CD14-positive monocyte (primary cell): ENCODE measurements at regions not wholly inside any gene's neighbourhood (a gene's known extent, or its start where the extent isn't known, plus 50 kb on each side); places are given as distances from the start of the nearest gene placed in this dataset.
"Not testable (repeated sequence)": the region's sequence is repeated elsewhere in the genome, so short reads cannot be mapped to it uniquely, and the experiment has no call there.

Experiments used
- DNase-seq, 3 donors: peaks; one replicate each; pipeline ENCODE4 v3.0.0-alpha.2; 2011 to 2022
- H2AFZ ChIP-seq: 2 replicates; pipeline ENCODE4 v1.6.0; 2012; ENCODE audit warnings: mild to moderate bottlenecking, low read depth, low read length, inconsistent platforms; ENCODE audit not compliant: insufficient read depth, poor library complexity, severe bottlenecking
- H3K27ac ChIP-seq, 2 donors: 1 replicate in 1 of 2; 2 replicates in 1 of 2; pipeline ENCODE4 v1.5.1; 2012 to 2013; ENCODE audit warnings: low read length in 2 of 2, control low read depth in 1 of 2, inconsistent platforms in 1 of 2, low read depth in 1 of 2, mild to moderate bottlenecking in 1 of 2
- H3K27me3 ChIP-seq, 2 donors: one replicate each; pipeline versions ENCODE4 v1.6.0 to v1.6.1; 2011 to 2013; ENCODE audit warnings: low read length in 2 of 2; ENCODE audit not compliant: control insufficient read depth in 2 of 2, insufficient read depth in 2 of 2
- H3K36me3 ChIP-seq, 2 donors: replicated peaks in 1 of 2; 1 replicate in 1 of 2; 2 replicates in 1 of 2; pipeline versions ENCODE4 v1.5.1 to v1.6.1; 2012 to 2013; ENCODE audit warnings: low read length in 2 of 2, control low read depth in 1 of 2, inconsistent platforms in 1 of 2, mild to moderate bottlenecking in 1 of 2; ENCODE audit not compliant: insufficient read depth in 2 of 2, control insufficient read depth in 1 of 2
- H3K4me1 ChIP-seq, 2 donors: 1 replicate in 1 of 2; 2 replicates in 1 of 2; pipeline versions ENCODE4 v1.5.1 to v1.6.1; 2012 to 2013; ENCODE audit warnings: low read length in 2 of 2, control low read depth in 1 of 2, inconsistent platforms in 1 of 2, mild to moderate bottlenecking in 1 of 2, moderate library complexity in 1 of 2; ENCODE audit not compliant: insufficient read depth in 2 of 2, control insufficient read depth in 1 of 2
- H3K4me2 ChIP-seq: replicated peaks from 2 replicates; pipeline ENCODE3; 2012; ENCODE audit warnings: low read length, moderate library complexity, mild to moderate bottlenecking; ENCODE audit not compliant: poor library complexity, severe bottlenecking; ENCODE audit errors: extremely low read depth
- H3K4me3 ChIP-seq, 3 experiments: fragments of 200-600 bp in 1 of 3; sonication (generic) in 1 of 3; replicated peaks in 1 of 3; 1 replicate in 2 of 3; 2 replicates in 1 of 3; pipeline ENCODE4 v1.5.1; 2011 to 2013; ENCODE audit warnings: low read length in 3 of 3, mild to moderate bottlenecking in 3 of 3, control low read depth in 2 of 3, low read depth in 2 of 3, inconsistent platforms in 1 of 3, moderate library complexity in 1 of 3
- H3K79me2 ChIP-seq: 2 replicates; pipeline ENCODE4 v1.6.0; 2012; ENCODE audit warnings: mild to moderate bottlenecking, control low read depth, inconsistent platforms, low read length, moderate library complexity; ENCODE audit not compliant: insufficient read depth
- H3K9ac ChIP-seq: 2 replicates; pipeline ENCODE4 v1.6.0; 2017; ENCODE audit warnings: low read length, mild to moderate bottlenecking; ENCODE audit not compliant: insufficient read depth, poor library complexity, severe bottlenecking
- H3K9me3 ChIP-seq, 2 donors: replicated peaks in 1 of 2; 1 replicate in 1 of 2; 2 replicates in 1 of 2; pipeline versions ENCODE4 v1.5.1 to v1.6.1; 2012 to 2013; ENCODE audit warnings: low read length in 2 of 2, control low read depth in 1 of 2; ENCODE audit not compliant: control insufficient read depth in 1 of 2, insufficient read depth in 1 of 2
- H4K20me1 ChIP-seq: 2 replicates; pipeline ENCODE4 v1.6.0; 2012; ENCODE audit warnings: mild to moderate bottlenecking, low read length, control low read depth, moderate library complexity; ENCODE audit not compliant: insufficient read depth
- H3K27ac Mint-ChIP-seq, 7 donors: one replicate each; pipeline ENCODE4 v1.8.0; 2020; ENCODE audit warnings: mild to moderate bottlenecking in 7 of 7, mixed read lengths in 7 of 7, moderate library complexity in 6 of 7, inconsistent platforms in 2 of 7
- H3K27me3 Mint-ChIP-seq, 3 donors: one replicate each; pipeline ENCODE4 v1.8.0; 2021 to 2022; ENCODE audit warnings: low read depth in 3 of 3, mild to moderate bottlenecking in 3 of 3, mixed read lengths in 3 of 3, moderate library complexity in 3 of 3, inconsistent platforms in 1 of 3
- H3K36me3 Mint-ChIP-seq, 2 donors: one replicate each; pipeline ENCODE4 v1.8.0; 2020; ENCODE audit warnings: mixed read lengths in 2 of 2, inconsistent platforms in 1 of 2, mild to moderate bottlenecking in 1 of 2
- H3K4me1 Mint-ChIP-seq: one replicate; pipeline ENCODE4 v1.8.0; 2020; ENCODE audit warnings: mild to moderate bottlenecking, mixed read lengths
- H3K4me3 Mint-ChIP-seq, 2 donors: one replicate each; pipeline ENCODE4 v1.8.0; 2020; ENCODE audit warnings: mild to moderate bottlenecking in 2 of 2, mixed read lengths in 2 of 2, moderate library complexity in 1 of 2
- H3K9me3 Mint-ChIP-seq, 7 donors: one replicate each; pipeline ENCODE4 v1.8.0; 2020 to 2022; ENCODE audit warnings: mixed read lengths in 7 of 7, mild to moderate bottlenecking in 6 of 7, moderate library complexity in 6 of 7, inconsistent platforms in 2 of 7
- CTCF ChIP-seq: fragments of 200-600 bp; IDR thresholded peaks from one replicate; pipeline ENCODE4 v1.8.0; 2022; ENCODE audit warnings: antibody characterized with exemption, mild to moderate bottlenecking
- WGBS: methylation state at CpG from one replicate; pipeline ENCODE4 v1.1.5; 2013; ENCODE audit warnings: missing lambda C conversion rate; ENCODE audit not compliant: insufficient coverage; 5-methylcytosine and 5-hydroxymethylcytosine counted together
- intact Hi-C, 2 donors: fragments of 100-400 bp; cut with micrococcal nuclease; formaldehyde crosslinking; loops; one replicate each; pipeline versions ENCODE4 v1.15.0 to v1.15.1; 2023

GRCh38 chr6:27834879-27835549 lies 77.2 kb downstream of the OR2B2 start:
- H3K4me2 ChIP-seq, result no peak overlapping the region
- H2AFZ ChIP-seq, result no peak overlapping the region
- H3K4me3 ChIP-seq, result no peak overlapping the region
- peaks cover 41 to 53% of the 10 kb centered on the region in 2 donors for H3K4me1 ChIP-seq
- Mint-ChIP-seq H3K27me3 (no peaks in the 10 kb centered on the region), H3K4me3 (no peak overlapping the region), H3K27ac (peak overlapping the region in 1 of 7 donors; percentile 53), H3K36me3 (no peaks in the 10 kb centered on the region), H3K9me3 (peaks cover 0 to 2% (median 0%) of the 10 kb centered on the region in 7 donors), H3K4me1 (peaks cover 24% of the 10 kb centered on the region)
- TF ChIP-seq CTCF, result no peak
- no peak overlapping the region for H3K9ac ChIP-seq
- H3K27ac ChIP-seq, result peak overlapping the region in 1 of 2 donors; percentile 96
- intact Hi-C loops, result loop anchor here (5.0 kb wide), 1 partner anchor 57 kb away; a partner anchor contains a TSS
- H3K9me3 ChIP-seq, result no peaks in the 10 kb centered on the region
- H3K79me2 ChIP-seq, result peaks cover 16% of the 10 kb centered on the region
- no peaks in the 10 kb centered on the region for H3K36me3 ChIP-seq
- H4K20me1 ChIP-seq, result no peaks in the 10 kb centered on the region
- no peaks in the 10 kb centered on the region for H3K27me3 ChIP-seq
- WGBS, result 81% methylated on average over 3 of the region's 4 CpGs
- DNase-seq, result no peak

GRCh38 chr6:27834384-27834783 lies 77.8 kb downstream of the OR2B2 start:
- Histone ChIP-seq H3K9ac (no peak overlapping the region), H3K4me3 (no peak overlapping the region), H3K27me3 (no peaks in the 10 kb centered on the region), H3K4me1 (peaks cover 38 to 53% of the 10 kb centered on the region in 2 donors), H3K9me3 (no peaks in the 10 kb centered on the region), H3K4me2 (no peak overlapping the region), H2AFZ (no peak overlapping the region), H4K20me1 (no peaks in the 10 kb centered on the region), H3K79me2 (peaks cover 16% of the 10 kb centered on the region), H3K36me3 (no peaks in the 10 kb centered on the region), H3K27ac (no peak overlapping the region)
- DNase-seq, result no peak
- H3K4me3 Mint-ChIP-seq, result no peak overlapping the region
- no peak overlapping the region for H3K27ac Mint-ChIP-seq
- intact Hi-C loops, result no loop called here
- peaks cover 25% of the 10 kb centered on the region for H3K4me1 Mint-ChIP-seq
- H3K36me3 Mint-ChIP-seq, result no peaks in the 10 kb centered on the region
- no peaks in the 10 kb centered on the region for H3K27me3 Mint-ChIP-seq
- no peak for TF ChIP-seq CTCF
- WGBS, result no CpG with 5 or more reads among the region's 1 CpG
- peaks cover 0 to 2% (median 0%) of the 10 kb centered on the region in 7 donors for H3K9me3 Mint-ChIP-seq

- not testable (repeated sequence) for H3K9me3 Mint-ChIP-seq, H3K9ac ChIP-seq, H3K36me3 Mint-ChIP-seq, H3K27me3 ChIP-seq, H3K36me3 ChIP-seq, H3K27me3 Mint-ChIP-seq, H4K20me1 ChIP-seq, H3K9me3 ChIP-seq
- Mint-ChIP-seq H3K4me1 (peaks cover 25% of the 10 kb centered on the region), H3K27ac (peak overlapping the region; percentile 35 to 90 (median 81)), H3K4me3 (peak overlapping the region; percentile 84 to 91)
- Histone ChIP-seq H3K79me2 (peaks cover 15% of the 10 kb centered on the region), H3K4me1 (peaks cover 19 to 29% of the 10 kb centered on the region in 2 donors), H2AFZ (peak overlapping the region; percentile 74), H3K4me2 (peak overlapping the region; percentile 64), H3K4me3 (peak overlapping the region; percentile 34 to 78 (median 63)), H3K27ac (peak overlapping the region in 1 of 2 donors; percentile 82)
- DNase-seq, result peak; percentile 15 to 48 (median 25)
- intact Hi-C loops, result loop anchor here in 1 of 2 donors (2.0 kb wide), 1 partner anchor 15 kb away; no protein-coding TSS in a partner anchor
- 0% methylated on average over 6 of the region's 26 CpGs for WGBS
Measured at GRCh38 chr6:27831434-27832081, 80.6 kb downstream of the OR2B2 start.
